ENCODE measurements at regions not wholly inside any gene's neighbourhood (a gene's known extent, or its start where the extent isn't known, plus 50 kb on each side); places are given as distances from the start of the nearest gene placed in this dataset.

DNA sequence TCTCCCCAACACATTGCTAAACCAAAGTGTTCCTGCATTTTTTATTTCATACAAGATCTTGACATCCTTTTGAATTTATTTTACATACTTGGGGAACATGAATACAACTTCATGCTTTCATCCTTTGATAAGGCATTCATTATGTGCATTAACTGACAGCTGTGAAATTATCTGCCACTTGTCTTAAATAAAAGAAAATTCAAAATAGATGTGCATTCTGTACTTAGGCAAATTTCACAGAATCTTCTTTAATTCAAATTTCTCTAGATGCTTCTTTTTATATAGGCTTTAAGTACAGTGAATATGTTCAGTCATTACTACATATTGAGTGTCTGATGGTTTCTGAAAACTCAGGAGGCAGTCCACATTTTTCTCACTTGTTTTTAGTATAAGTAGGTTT lies 518.1 kb downstream of the EPHA5 start:
- DNase-seq (ENCODE audit: low read depth): no peak
- no peak overlapping the region for H3K4me3 ChIP-seq (ENCODE audit: low read depth, low read length)
- TF ChIP-seq, protein P1, sequence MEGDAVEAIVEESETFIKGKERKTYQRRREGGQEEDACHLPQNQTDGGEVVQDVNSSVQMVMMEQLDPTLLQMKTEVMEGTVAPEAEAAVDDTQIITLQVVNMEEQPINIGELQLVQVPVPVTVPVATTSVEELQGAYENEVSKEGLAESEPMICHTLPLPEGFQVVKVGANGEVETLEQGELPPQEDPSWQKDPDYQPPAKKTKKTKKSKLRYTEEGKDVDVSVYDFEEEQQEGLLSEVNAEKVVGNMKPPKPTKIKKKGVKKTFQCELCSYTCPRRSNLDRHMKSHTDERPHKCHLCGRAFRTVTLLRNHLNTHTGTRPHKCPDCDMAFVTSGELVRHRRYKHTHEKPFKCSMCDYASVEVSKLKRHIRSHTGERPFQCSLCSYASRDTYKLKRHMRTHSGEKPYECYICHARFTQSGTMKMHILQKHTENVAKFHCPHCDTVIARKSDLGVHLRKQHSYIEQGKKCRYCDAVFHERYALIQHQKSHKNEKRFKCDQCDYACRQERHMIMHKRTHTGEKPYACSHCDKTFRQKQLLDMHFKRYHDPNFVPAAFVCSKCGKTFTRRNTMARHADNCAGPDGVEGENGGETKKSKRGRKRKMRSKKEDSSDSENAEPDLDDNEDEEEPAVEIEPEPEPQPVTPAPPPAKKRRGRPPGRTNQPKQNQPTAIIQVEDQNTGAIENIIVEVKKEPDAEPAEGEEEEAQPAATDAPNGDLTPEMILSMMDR (IDR thresholded peaks at IDR 0.05; ENCODE audit: insufficient read depth, low read length): no peak

DNA sequence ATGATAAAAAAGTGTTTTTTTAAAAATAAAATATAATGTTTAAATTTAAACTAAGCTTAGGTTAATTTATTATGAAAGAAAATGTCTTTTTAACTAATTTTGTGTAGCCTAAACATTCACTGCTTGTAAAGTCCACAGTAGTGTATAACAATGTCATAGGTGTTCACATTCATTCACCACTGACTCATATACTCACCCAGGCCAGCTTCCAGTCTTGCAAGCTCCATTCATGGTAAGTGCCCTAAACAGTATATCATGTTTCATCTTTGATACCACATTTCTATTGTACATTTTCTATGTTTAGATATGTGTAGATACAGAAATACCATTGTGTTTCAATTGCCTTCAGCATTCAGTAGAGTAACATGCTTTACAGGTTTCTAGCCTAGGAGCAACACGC lies 530.3 kb downstream of the EPHA5 start:
- TF ChIP-seq, protein P1 (IDR thresholded peaks at IDR 0.05; ENCODE audit: insufficient read depth, low read length): no peak
- DNase-seq (ENCODE audit: low read depth): no peak
- H3K4me3 ChIP-seq (ENCODE audit: low read depth, low read length): no peak overlapping the region

DNA sequence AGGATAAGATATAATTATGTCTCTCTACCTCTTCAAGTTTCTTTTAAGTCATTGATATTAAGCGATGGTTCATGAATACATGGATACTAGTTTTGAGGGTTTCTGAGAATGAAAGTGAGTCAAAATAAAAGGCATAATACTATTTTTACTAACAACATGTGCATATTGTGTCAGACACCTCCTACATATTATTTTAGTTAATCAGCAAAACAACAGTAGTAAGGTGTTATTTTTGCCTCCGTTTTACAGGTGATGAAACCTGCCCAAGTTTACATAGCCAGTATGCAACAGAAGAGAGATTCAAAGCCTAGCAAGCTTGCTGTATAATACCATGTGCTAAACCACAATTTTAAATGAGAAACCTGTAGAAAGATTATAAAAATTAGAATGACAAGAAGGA lies 544.1 kb downstream of the EPHA5 start:
- H3K4me3 ChIP-seq (ENCODE audit: low read depth, low read length): no peak overlapping the region
- no peak for DNase-seq (ENCODE audit: low read depth)
- TF ChIP-seq, protein P1 (IDR thresholded peaks at IDR 0.05; ENCODE audit: insufficient read depth, low read length): no peak

DNA sequence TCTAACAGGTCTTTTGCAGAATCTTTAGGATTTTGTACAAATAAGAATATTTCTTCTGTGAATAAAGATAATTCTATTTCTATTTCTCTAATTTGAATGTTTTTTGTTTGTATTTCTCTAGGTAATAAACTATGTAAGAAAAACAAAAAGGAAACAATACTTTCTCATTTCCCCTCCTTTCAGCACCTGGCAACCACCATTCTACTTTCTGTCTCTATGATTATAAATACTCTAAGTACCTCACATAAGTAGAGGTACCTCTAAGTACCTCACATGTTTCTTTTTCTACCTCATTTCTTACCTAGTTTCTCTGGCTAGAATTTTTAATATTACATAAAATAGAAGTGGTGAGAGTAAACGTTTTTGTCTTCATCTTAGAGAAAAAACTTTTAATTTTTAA lies 550.0 kb downstream of the EPHA5 start:
- DNase-seq (ENCODE audit: low read depth): no peak
- TF ChIP-seq, protein P1 (IDR thresholded peaks at IDR 0.05; ENCODE audit: insufficient read depth, low read length): no peak
- no peak overlapping the region for H3K4me3 ChIP-seq (ENCODE audit: low read depth, low read length)

DNA sequence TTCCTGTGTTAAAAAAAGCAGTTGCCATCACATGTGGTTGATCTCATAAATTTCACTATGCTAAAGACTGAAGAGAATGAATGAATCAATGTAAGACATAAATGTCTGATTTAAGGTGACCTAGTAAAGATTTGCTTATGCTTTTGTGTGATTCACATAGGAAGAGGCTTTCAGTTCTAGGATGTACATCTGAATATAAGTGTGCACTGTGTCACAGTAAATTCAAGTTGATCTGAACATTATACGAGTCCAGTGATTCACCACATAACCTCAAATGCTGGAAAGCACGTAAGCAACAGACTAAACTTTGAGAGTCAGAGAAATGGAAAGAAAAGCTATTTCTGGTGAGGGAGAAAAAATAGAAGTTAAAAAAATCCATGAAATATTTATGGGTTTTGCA lies 567.9 kb downstream of the EPHA5 start:
- H3K4me3 ChIP-seq (ENCODE audit: low read depth, low read length): no peak overlapping the region
- no peak for DNase-seq (ENCODE audit: low read depth)
- TF ChIP-seq, protein P1 (IDR thresholded peaks at IDR 0.05; ENCODE audit: insufficient read depth, low read length): no peak

DNA sequence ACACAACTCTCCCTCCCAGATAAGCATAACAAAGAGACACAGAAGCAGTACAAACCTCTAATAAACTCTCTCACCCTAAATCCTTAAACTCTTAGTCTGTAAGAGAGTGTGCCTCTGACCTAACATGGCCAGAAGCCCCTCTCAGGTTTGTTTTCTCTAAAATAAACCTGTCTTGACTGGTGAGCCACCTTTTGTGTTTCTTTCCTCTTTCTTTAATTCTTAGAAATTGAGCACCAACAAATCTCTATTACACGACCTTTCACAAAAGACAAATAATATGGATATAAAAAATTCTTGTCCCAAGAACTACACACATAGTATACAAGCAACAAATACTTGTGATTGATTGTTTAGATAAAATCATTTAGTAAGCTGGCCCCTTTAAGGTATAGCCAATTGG lies 573.7 kb downstream of the EPHA5 start:
- TF ChIP-seq, protein P1 (IDR thresholded peaks at IDR 0.05; ENCODE audit: insufficient read depth, low read length): no peak
- no peak overlapping the region for H3K4me3 ChIP-seq (ENCODE audit: low read depth, low read length)
- DNase-seq (ENCODE audit: low read depth): no peak

DNA sequence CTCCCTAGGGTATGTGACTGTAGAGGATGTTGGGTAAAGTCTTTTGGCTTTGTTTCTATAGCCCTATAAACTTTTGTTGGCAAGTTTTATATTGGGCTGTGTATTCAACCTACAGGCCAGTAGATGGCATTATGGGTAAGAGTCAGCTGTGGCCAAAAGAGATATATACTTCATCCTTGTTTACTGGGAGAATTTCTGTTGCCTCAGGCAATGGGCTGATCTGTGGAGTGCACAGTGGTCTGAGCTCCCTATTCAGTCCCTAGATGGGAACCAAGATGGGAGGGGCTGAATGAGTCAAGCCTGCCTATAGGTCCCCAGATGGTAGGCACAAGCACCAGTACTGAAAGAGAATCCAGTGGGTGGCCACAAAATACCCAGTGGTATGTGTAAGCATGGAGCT lies 580.6 kb downstream of the EPHA5 start:
- peak; percentile 10 for DNase-seq (ENCODE audit: low read depth)
- TF ChIP-seq, protein P1 (IDR thresholded peaks at IDR 0.05; ENCODE audit: insufficient read depth, low read length): peak; percentile 10
- no peak overlapping the region for H3K4me3 ChIP-seq (ENCODE audit: low read depth, low read length)
